ENCODE measurements at regions not wholly inside any gene's neighbourhood (a gene's known extent, or its start where the extent isn't known, plus 50 kb on each side); places are given as distances from the start of the nearest gene placed in this dataset.

DNA sequence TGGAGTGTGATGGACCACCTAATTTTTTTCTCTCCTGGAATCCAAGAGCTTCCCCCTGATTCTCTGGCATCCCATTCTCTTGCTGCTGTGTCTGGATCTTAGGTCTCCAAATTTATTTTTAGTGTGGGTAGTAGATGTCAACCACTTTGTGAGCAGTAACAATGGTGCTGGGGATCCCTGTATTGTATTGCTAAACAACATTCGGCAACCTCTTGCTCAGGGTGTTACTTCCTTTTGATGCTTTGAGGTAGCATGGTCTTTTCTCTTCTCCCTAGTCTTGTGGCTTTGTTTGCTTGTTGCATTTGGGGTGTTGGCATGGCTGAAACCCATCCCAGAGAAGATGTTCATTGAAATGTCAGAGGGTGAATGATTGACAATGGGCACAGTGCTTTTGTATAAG lies 737.4 kb downstream of the BCL11A start:
- TF ChIP-seq GATA2 (IDR thresholded peaks at IDR 0.05; ENCODE audit: low read depth, low read length) = no peak
- no peak for TF ChIP-seq GATA3 (IDR thresholded peaks at IDR 0.05; ENCODE audit: low read depth, low read length)
